Vagina (tissue), 2 donors: ENCODE measurements at regions not wholly inside any gene's neighbourhood (a gene's known extent, or its start where the extent isn't known, plus 50 kb on each side); places are given as distances from the start of the nearest gene placed in this dataset.
"Not testable (repeated sequence)": the region's sequence is repeated elsewhere in the genome, so short reads cannot be mapped to it uniquely, and the experiment has no call there.

Source experiments
- DNase-seq, 2 donors: peaks; one replicate each; pipeline ENCODE4 v3.0.0-alpha.2; 2017; ENCODE audit errors: extremely low spot score in 2 of 2
- H3K27ac ChIP-seq: fragments of 200-600 bp; sonication (generic); one replicate; pipeline ENCODE4 v1.5.1; 2019
- H3K27me3 ChIP-seq: fragments of 200-600 bp; sonication (generic); one replicate; pipeline ENCODE4 v1.5.1; 2019
- H3K36me3 ChIP-seq, 2 donors: fragments of 200-600 bp; sonication (generic); one replicate each; pipeline ENCODE4 v1.5.1; 2017 to 2019
- H3K4me1 ChIP-seq: fragments of 200-600 bp; sonication (generic); one replicate; pipeline ENCODE4 v1.5.1; 2019
- H3K4me3 ChIP-seq, 2 donors: fragments of 200-600 bp; sonication (generic); 1 replicate in 1 of 2; 2 replicates in 1 of 2; pipeline ENCODE4 v1.5.1; 2016 to 2019
- H3K9me3 ChIP-seq: fragments of 200-600 bp; sonication (generic); one replicate; pipeline ENCODE4 v1.5.1; 2019
- POLR2A ChIP-seq, 2 donors: fragments of 450-650 bp; IDR thresholded peaks; one replicate each; pipeline ENCODE4 v1.6.1; 2017; ENCODE audit warnings: antibody characterized with exemption in 2 of 2, mild to moderate bottlenecking in 2 of 2, moderate library complexity in 2 of 2
- POLR2AphosphoS5 ChIP-seq, 2 donors: sonication (generic); formaldehyde crosslinking; IDR thresholded peaks; one replicate each; pipeline ENCODE4 v1.9.0; 2017; ENCODE audit warnings: antibody characterized with exemption in 2 of 2, mild to moderate bottlenecking in 2 of 2, low read depth in 1 of 2; ENCODE audit not compliant: insufficient read depth in 1 of 2
- intact Hi-C: fragments of 100-400 bp; cut with DNase I; formaldehyde crosslinking; loops from one replicate; pipeline ENCODE4 v1.15.1; 2023
- TF ChIP-seq, protein P1 (sequence below), 3 experiments: fragments of 450-650 bp in 2 of 3; fragments of 200-600 bp in 1 of 3; sonication (generic) in 1 of 3; IDR thresholded peaks; one replicate each; pipeline ENCODE4 v1.5.1; 2017 to 2019; ENCODE audit warnings: antibody characterized with exemption in 3 of 3, mild to moderate bottlenecking in 2 of 3, moderate library complexity in 2 of 3

DNA sequence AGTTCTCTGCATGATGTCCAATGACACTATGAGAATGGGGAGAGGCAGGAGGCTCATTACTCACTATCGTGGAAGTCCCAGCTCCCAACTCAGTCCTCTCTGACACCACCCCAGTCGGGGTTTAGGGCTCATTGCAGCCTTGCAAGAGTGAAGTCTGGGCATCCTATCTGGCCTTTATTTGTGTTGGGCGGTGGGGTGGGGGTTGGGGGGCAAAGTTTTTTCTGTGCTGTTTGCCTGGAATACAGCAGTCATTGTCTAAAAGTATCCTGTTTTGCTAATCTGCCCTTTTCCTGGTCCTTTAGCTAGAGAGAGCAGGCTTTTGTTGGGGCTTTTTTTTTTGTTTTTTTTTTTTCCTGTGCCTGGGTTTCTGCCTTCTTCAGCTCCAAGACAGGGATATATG is 174.2 kb downstream of the MYLK4 start:
- no peak overlapping the region for H3K27ac ChIP-seq
- H3K27me3 ChIP-seq = no peaks in the 10 kb centered on the region
- no peaks in the 10 kb centered on the region for H3K9me3 ChIP-seq
- TF ChIP-seq POLR2AphosphoS5 (IDR thresholded peaks at IDR 0.05; ENCODE audit: insufficient read depth in 1 of 2, low read depth in 1 of 2) (no peak), POLR2A (IDR thresholded peaks at IDR 0.05) (no peak)
- TF ChIP-seq, protein P1, sequence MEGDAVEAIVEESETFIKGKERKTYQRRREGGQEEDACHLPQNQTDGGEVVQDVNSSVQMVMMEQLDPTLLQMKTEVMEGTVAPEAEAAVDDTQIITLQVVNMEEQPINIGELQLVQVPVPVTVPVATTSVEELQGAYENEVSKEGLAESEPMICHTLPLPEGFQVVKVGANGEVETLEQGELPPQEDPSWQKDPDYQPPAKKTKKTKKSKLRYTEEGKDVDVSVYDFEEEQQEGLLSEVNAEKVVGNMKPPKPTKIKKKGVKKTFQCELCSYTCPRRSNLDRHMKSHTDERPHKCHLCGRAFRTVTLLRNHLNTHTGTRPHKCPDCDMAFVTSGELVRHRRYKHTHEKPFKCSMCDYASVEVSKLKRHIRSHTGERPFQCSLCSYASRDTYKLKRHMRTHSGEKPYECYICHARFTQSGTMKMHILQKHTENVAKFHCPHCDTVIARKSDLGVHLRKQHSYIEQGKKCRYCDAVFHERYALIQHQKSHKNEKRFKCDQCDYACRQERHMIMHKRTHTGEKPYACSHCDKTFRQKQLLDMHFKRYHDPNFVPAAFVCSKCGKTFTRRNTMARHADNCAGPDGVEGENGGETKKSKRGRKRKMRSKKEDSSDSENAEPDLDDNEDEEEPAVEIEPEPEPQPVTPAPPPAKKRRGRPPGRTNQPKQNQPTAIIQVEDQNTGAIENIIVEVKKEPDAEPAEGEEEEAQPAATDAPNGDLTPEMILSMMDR (IDR thresholded peaks at IDR 0.05) = no peak
- DNase-seq = no peak
- H3K4me1 ChIP-seq = no peaks in the 10 kb centered on the region
- H3K4me3 ChIP-seq = no peak overlapping the region
- intact Hi-C loops = no loop called here
- H3K36me3 ChIP-seq = no peaks in the 10 kb centered on the region

DNA sequence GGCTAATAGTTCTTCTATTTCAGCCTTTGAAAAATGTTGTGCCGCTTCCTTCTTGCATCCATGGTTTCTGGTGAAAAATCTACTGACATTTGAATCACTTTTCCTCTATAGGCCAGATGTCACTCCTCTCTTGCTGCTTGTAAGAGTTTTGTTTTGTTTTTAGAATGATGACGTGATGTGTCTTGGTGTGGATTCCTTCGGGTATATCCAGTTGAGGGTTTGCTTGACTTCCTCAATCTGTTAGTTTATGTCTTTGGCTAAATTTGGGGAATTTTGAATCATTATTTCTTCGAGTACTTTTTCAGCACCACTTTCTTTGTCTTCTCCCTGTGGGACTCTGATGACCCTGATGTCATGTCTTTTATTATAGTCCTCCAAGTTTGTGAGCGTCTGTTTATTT is 175.5 kb downstream of the MYLK4 start:
- intact Hi-C loops = no loop called here
- Histone ChIP-seq H3K27ac (no peak overlapping the region), H3K4me3 (no peak overlapping the region), H3K27me3 (no peaks in the 10 kb centered on the region), H3K9me3 (no peaks in the 10 kb centered on the region), H3K4me1 (no peaks in the 10 kb centered on the region), H3K36me3 (no peaks in the 10 kb centered on the region)
- TF ChIP-seq POLR2A (IDR thresholded peaks at IDR 0.05) = no peak
- TF ChIP-seq, protein P1 (IDR thresholded peaks at IDR 0.05) = no peak
- TF ChIP-seq POLR2AphosphoS5 (IDR thresholded peaks at IDR 0.05; ENCODE audit: insufficient read depth in 1 of 2, low read depth in 1 of 2) = no peak
- no peak for DNase-seq

DNA sequence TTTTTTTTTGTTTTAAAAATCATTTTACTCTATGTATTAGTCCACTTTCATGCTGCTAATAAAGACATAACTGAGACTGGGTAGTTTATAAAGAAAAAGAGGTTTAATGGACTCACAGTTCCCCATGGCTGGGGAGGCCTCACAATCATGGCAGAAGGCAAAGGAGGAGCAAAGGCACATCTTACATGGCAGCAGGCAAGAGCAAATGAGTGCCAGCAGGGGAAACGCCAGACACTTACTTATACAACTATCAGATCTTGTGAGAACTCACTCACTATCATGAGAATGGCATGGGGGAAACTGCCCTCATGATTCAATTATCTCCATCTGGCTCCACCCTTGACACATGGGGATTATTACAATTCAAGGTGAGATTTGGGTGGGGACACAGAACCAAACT is 181.3 kb downstream of the MYLK4 start:
- H3K27ac ChIP-seq, DNase-seq, H3K9me3 ChIP-seq, H3K4me3 ChIP-seq, H3K27me3 ChIP-seq, H3K36me3 ChIP-seq, H3K4me1 ChIP-seq, intact Hi-C loops: not testable (repeated sequence)

DNA sequence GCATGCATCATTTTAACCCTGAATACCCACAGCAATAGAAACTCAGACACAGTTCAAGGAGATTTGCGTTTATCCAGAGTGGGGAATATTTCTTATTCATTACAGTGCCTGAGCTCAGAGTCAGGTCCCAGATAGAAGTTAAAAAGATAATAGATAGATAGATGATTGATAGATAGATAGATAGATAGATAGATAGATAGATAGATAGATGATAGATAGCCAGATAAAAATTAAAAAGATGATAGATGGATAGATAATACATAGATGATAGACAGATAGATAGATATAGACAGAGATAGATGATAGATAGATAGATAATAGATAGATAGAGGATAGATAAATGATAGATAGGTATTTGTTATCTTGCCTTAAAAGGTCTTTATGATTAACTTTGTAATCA is 184.7 kb downstream of the MYLK4 start:
- H3K27me3 ChIP-seq = no peaks in the 10 kb centered on the region
- no peaks in the 10 kb centered on the region for H3K4me1 ChIP-seq
- H3K27ac ChIP-seq = no peak overlapping the region
- H3K4me3 ChIP-seq = no peak overlapping the region
- intact Hi-C loops = no loop called here
- TF ChIP-seq, protein P1 (IDR thresholded peaks at IDR 0.05) = no peak
- TF ChIP-seq POLR2AphosphoS5 (IDR thresholded peaks at IDR 0.05; ENCODE audit: insufficient read depth in 1 of 2, low read depth in 1 of 2) (no peak), POLR2A (IDR thresholded peaks at IDR 0.05) (no peak)
- no peaks in the 10 kb centered on the region for H3K9me3 ChIP-seq
- H3K36me3 ChIP-seq = no peaks in the 10 kb centered on the region
- DNase-seq = no peak

DNA sequence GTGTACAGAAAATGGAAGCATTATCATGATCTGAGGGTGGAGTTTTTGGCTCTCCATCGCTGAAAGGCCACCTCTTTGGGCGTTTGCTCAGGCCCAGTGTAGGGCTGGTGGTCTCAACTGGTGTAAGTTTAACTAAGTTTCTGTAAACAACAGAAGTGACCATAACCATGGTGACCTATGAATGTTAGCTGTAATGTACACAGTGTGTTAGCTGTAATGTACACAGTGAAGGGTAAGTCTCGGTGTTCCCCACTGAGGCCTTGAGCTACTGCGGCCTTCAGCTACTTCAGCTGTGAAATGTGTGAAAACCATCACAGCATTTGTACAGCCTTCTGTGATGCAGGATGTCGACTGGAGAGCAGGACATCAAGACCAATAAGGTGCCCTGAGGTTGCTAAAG is 185.2 kb downstream of the MYLK4 start:
- TF ChIP-seq, protein P1 (IDR thresholded peaks at IDR 0.05) = no peak
- TF ChIP-seq POLR2A (IDR thresholded peaks at IDR 0.05) (no peak), POLR2AphosphoS5 (IDR thresholded peaks at IDR 0.05; ENCODE audit: insufficient read depth in 1 of 2, low read depth in 1 of 2) (no peak)
- H3K9me3 ChIP-seq = no peaks in the 10 kb centered on the region
- H3K27me3 ChIP-seq = no peaks in the 10 kb centered on the region
- intact Hi-C loops = no loop called here
- DNase-seq = no peak
- no peaks in the 10 kb centered on the region for H3K36me3 ChIP-seq
- no peaks in the 10 kb centered on the region for H3K4me1 ChIP-seq
- no peak overlapping the region for H3K27ac ChIP-seq
- no peak overlapping the region for H3K4me3 ChIP-seq

DNA sequence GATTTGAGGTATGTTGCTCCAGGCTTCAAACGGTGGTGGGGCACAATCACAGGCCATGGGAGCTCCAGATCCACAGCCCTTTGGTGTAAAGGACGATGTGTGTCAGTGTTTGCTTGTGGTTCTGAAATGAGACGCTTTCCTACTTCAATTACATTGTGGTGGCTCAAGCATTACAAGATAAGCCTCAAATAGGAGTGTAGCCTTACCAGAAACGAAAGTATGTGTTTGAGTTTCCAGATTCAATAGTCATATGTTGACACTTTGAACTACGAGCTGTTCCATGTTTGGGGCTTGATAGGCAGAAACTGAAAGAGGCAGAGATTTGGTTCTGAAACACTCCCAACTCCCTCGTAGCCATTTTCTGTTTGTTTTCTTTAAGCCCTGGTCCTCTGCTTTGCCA is 187.1 kb downstream of the MYLK4 start:
- TF ChIP-seq POLR2AphosphoS5 (IDR thresholded peaks at IDR 0.05; ENCODE audit: insufficient read depth in 1 of 2, low read depth in 1 of 2) (no peak), POLR2A (IDR thresholded peaks at IDR 0.05) (no peak)
- TF ChIP-seq, protein P1 (IDR thresholded peaks at IDR 0.05) = no peak
- Histone ChIP-seq H3K9me3 (no peaks in the 10 kb centered on the region), H3K27me3 (no peaks in the 10 kb centered on the region), H3K4me1 (no peaks in the 10 kb centered on the region), H3K27ac (no peak overlapping the region), H3K4me3 (no peak overlapping the region), H3K36me3 (no peaks in the 10 kb centered on the region)
- DNase-seq = no peak
- intact Hi-C loops = no loop called here
